HCT116 (cell line): ENCODE measurements at regions not wholly inside any gene's neighbourhood (a gene's known extent, or its start where the extent isn't known, plus 50 kb on each side); places are given as distances from the start of the nearest gene placed in this dataset.

Experiments used
- ATAC-seq: fragments of 200-7000 bp; cut with Tn5 transposase; 2 replicates; pipeline ENCODE4 v1.9.1; 2020; ENCODE audit warnings: mild to moderate bottlenecking, moderate library complexity
- BruUV-seq: library from RNA; stranded (reverse); fragments of 400-500 nt; replicated peaks from 2 replicates; lab custom pipeline; 2021; lab: Mats Ljungman, UMichigan
- CTCF ChIA-PET: fragments of 300-600 bp; sonication (Branson Sonifier 250); formaldehyde crosslinking; loops from one replicate; lab custom pipeline; 2021; ENCODE audit warnings: antibody characterized with exemption; lab: Charles Lee
- POLR2A ChIA-PET: fragments of 300-600, 350-600 bp; sonication (Branson Sonifier 250); formaldehyde crosslinking; loops from one replicate; lab custom pipeline; 2021; ENCODE audit warnings: antibody characterized with exemption; lab: Charles Lee
- RAD21 ChIA-PET, 2 experiments: fragments of 300-600 bp; sonication (Branson Sonifier 250); formaldehyde crosslinking; loops; one replicate each; lab custom pipeline; 2023; ENCODE audit warnings: low total read pairs in 2 of 2; ENCODE audit not compliant: uncharacterized antibody in 2 of 2, unreplicated experiment in 2 of 2, low non-redundant PET in 1 of 2; lab: Charles Lee
- DNase-seq: peaks from one replicate; pipeline ENCODE4 v3.0.0-alpha.2; 2010; ENCODE audit warnings: low read depth, low spot score
- H2AFZ ChIP-seq: fragments of 200-600 bp; shearing (Covaris generic), sonication (generic); 2 replicates; pipeline ENCODE4 v1.6.1; 2017; ENCODE audit warnings: low read depth, mixed run types, mixed read lengths, antibody characterized with exemption, low read length; ENCODE audit not compliant: poor library complexity, severe bottlenecking
- H3K27ac ChIP-seq: 2 replicates; pipeline ENCODE4 v1.5.1; 2012; ENCODE audit warnings: low read depth, low read length
- H3K27me3 ChIP-seq: fragments of 200-600 bp; sonication (generic); 2 replicates; pipeline ENCODE4 v1.6.1; 2016; ENCODE audit warnings: mixed run types, low read length, mixed read lengths; ENCODE audit not compliant: insufficient read depth
- H3K36me3 ChIP-seq, 2 experiments: fragments of 200-500 bp in 1 of 2; fragments of 200-600 bp in 1 of 2; sonication (Bioruptor generic) in 1 of 2; sonication (generic) in 1 of 2; 2 replicates each; pipeline versions ENCODE4 v1.5.1 to v1.6.1; 2014 to 2016; ENCODE audit warnings: low read length in 2 of 2, inconsistent platforms in 1 of 2, mixed read lengths in 1 of 2, mixed run types in 1 of 2; ENCODE audit not compliant: insufficient read depth in 2 of 2, control insufficient read depth in 1 of 2
- H3K4me1 ChIP-seq, 2 experiments: fragments of 200-600 bp in 1 of 2; sonication (generic) in 1 of 2; 2 replicates each; pipeline versions ENCODE4 v1.5.1 to v1.6.1; 2012 to 2017; ENCODE audit warnings: low read length in 2 of 2, inconsistent platforms in 1 of 2, mild to moderate bottlenecking in 1 of 2, mixed read lengths in 1 of 2, mixed run types in 1 of 2, moderate library complexity in 1 of 2; ENCODE audit not compliant: insufficient read depth in 2 of 2, control insufficient read depth in 1 of 2
- H3K4me2 ChIP-seq: fragments of 200-600 bp; sonication (generic); 2 replicates; pipeline ENCODE4 v1.6.1; 2017; ENCODE audit warnings: mixed run types, low read length, mixed read lengths
- H3K4me3 ChIP-seq, 2 experiments: fragments of 200-600 bp in 1 of 2; sonication (generic) in 1 of 2; replicated peaks in 1 of 2; 2 replicates each; pipeline ENCODE4 v1.5.1; 2011 to 2016; ENCODE audit warnings: low read length in 2 of 2, control low read depth in 1 of 2, low read depth in 1 of 2, mild to moderate bottlenecking in 1 of 2, mixed read lengths in 1 of 2, mixed run types in 1 of 2
- H3K79me2 ChIP-seq: fragments of 200-600 bp; sonication (generic); 2 replicates; pipeline ENCODE4 v1.6.1; 2017; ENCODE audit warnings: mild to moderate bottlenecking, mixed run types, low read length, moderate library complexity, mixed read lengths; ENCODE audit not compliant: insufficient read depth
- H3K9ac ChIP-seq: fragments of 200-600 bp; sonication (generic); 2 replicates; pipeline ENCODE4 v1.6.1; 2016; ENCODE audit warnings: low read length, mixed read lengths
- H3K9me2 ChIP-seq: fragments of 200-600 bp; sonication (generic), shearing (Covaris generic); 2 replicates; pipeline ENCODE4 v1.6.1; 2017; ENCODE audit warnings: mixed run types, mild to moderate bottlenecking, moderate library complexity; ENCODE audit not compliant: insufficient read depth
- H3K9me3 ChIP-seq, 2 experiments: fragments of 200-500 bp in 1 of 2; fragments of 200-600 bp in 1 of 2; sonication (Bioruptor generic) in 1 of 2; sonication (generic) in 1 of 2; 2 replicates each; pipeline ENCODE4 v1.6.1; 2014 to 2017; ENCODE audit warnings: low read length in 2 of 2, mixed read lengths in 2 of 2, inconsistent platforms in 1 of 2, low read depth in 1 of 2, mild to moderate bottlenecking in 1 of 2, mixed run types in 1 of 2, moderate library complexity in 1 of 2; ENCODE audit not compliant: control insufficient read depth in 1 of 2, insufficient read depth in 1 of 2
- H4K20me1 ChIP-seq: fragments of 200-600 bp; sonication (generic), shearing (Covaris generic); 2 replicates; pipeline ENCODE4 v1.6.1; 2017; ENCODE audit warnings: mixed run types, mild to moderate bottlenecking, moderate library complexity; ENCODE audit not compliant: insufficient read depth
- ATF3 ChIP-seq: IDR thresholded peaks from 2 replicates; pipeline ENCODE4 v1.6.1; 2012
- CBX3 ChIP-seq: IDR thresholded peaks from 2 replicates; pipeline ENCODE4 v1.6.1; 2012; ENCODE audit warnings: low read depth
- CEBPB ChIP-seq: IDR thresholded peaks from 2 replicates; pipeline ENCODE4 v1.6.1; 2012; ENCODE audit warnings: low read depth
- EGR1 ChIP-seq: IDR thresholded peaks from 2 replicates; pipeline ENCODE4 v1.6.1; 2012; ENCODE audit warnings: low read depth
- ELF1 ChIP-seq: IDR thresholded peaks from 2 replicates; pipeline ENCODE4 v1.6.1; 2012; ENCODE audit warnings: low read depth, borderline replicate concordance
- EZH2phosphoT487 ChIP-seq: fragments of 200-600 bp; IDR thresholded peaks from 2 replicates; pipeline ENCODE4 v1.6.1; 2018; ENCODE audit warnings: antibody characterized with exemption, borderline replicate concordance
- JUND ChIP-seq: IDR thresholded peaks from 2 replicates; pipeline ENCODE4 v1.6.1; 2012
- MAX ChIP-seq: IDR thresholded peaks from 2 replicates; pipeline ENCODE4 v1.6.1; 2012
- POLR2A ChIP-seq: IDR thresholded peaks from 2 replicates; pipeline ENCODE4 v1.7.0; 2011; ENCODE audit warnings: borderline replicate concordance; ENCODE audit not compliant: insufficient read depth, insufficient read length; ENCODE audit errors: extremely low read depth
- RAD21 ChIP-seq: IDR thresholded peaks from 2 replicates; pipeline ENCODE4 v1.6.1; 2012; ENCODE audit warnings: low read depth, mild to moderate bottlenecking
- REST ChIP-seq: IDR thresholded peaks from 2 replicates; pipeline ENCODE4 v1.6.1; 2012; ENCODE audit warnings: low read depth
- SIN3A ChIP-seq: IDR thresholded peaks from 2 replicates; pipeline ENCODE4 v1.6.1; 2012; ENCODE audit warnings: low read depth
- SP1 ChIP-seq: IDR thresholded peaks from 2 replicates; pipeline ENCODE4 v1.6.1; 2012; ENCODE audit warnings: low read depth
- SRF ChIP-seq: IDR thresholded peaks from 2 replicates; pipeline ENCODE4 v1.6.1; 2012; ENCODE audit warnings: low read depth
- TCF7L2 ChIP-seq: IDR thresholded peaks from 2 replicates; pipeline ENCODE4 v1.7.0; 2011; ENCODE audit warnings: borderline replicate concordance, inconsistent platforms; ENCODE audit not compliant: insufficient read depth, insufficient read length; ENCODE audit errors: extremely low read depth
- YY1 ChIP-seq: IDR thresholded peaks from 2 replicates; pipeline ENCODE4 v1.6.1; 2011; ENCODE audit warnings: low read length, low read depth, moderate library complexity, mild to moderate bottlenecking; ENCODE audit not compliant: insufficient replicate concordance; ENCODE audit errors: extremely low read depth
- ZBTB33 ChIP-seq: IDR thresholded peaks from 2 replicates; pipeline ENCODE4 v1.6.1; 2011; ENCODE audit warnings: mild to moderate bottlenecking, low read length, moderate library complexity; ENCODE audit not compliant: insufficient replicate concordance; ENCODE audit errors: extremely low read depth
- ZFX ChIP-seq: fragments of 450-650 bp; IDR thresholded peaks from 2 replicates; pipeline ENCODE4 v1.6.1; 2017
- ZNF274 ChIP-seq: fragments of 200-500 bp; sonication (Bioruptor generic); IDR thresholded peaks from 2 replicates; pipeline ENCODE4 v1.6.1; 2014; ENCODE audit warnings: mild to moderate bottlenecking, low read depth, low read length, inconsistent platforms
- intact Hi-C: fragments of 100-400 bp; cut with micrococcal nuclease; formaldehyde crosslinking; loops from 2 replicates; pipeline ENCODE4 v1.10.0; 2022

GRCh38 chr18:29311580-29311979 is 1134.7 kb upstream of the CDH2 start:
- H3K9me2 ChIP-seq = no peaks in the 10 kb centered on the region
- H3K27me3 ChIP-seq = no peaks in the 10 kb centered on the region
- no peak overlapping the region for H3K4me2 ChIP-seq
- H4K20me1 ChIP-seq = no peaks in the 10 kb centered on the region
- no peaks in the 10 kb centered on the region for H3K36me3 ChIP-seq
- no peak for ATAC-seq
- H3K79me2 ChIP-seq = no peaks in the 10 kb centered on the region
- TF ChIP-seq ZNF274 (no peak), EGR1 (no peak), YY1 (no peak), POLR2A (no peak), ATF3 (no peak), CBX3 (no peak), RAD21 (no peak), MAX (no peak), SRF (no peak), JUND (no peak), EZH2phosphoT487 (no peak), SIN3A (no peak), ZBTB33 (no peak), SP1 (no peak), REST (no peak), TCF7L2 (no peak), ELF1 (no peak), ZFX (no peak), CEBPB (no peak)
- TF ChIP-seq, all 23 proteins: peak for 0
- intact Hi-C loops = no loop called here
- CTCF ChIA-PET = no interaction called here
- BruUV-seq = no TSS peak
- Histone ChIP-seq H3K4me1 (no peaks in the 10 kb centered on the region), H3K9ac (no peak overlapping the region), H2AFZ (no peak overlapping the region), H3K9me3 (no peaks in the 10 kb centered on the region), H3K4me3 (no peak overlapping the region), H3K27ac (no peak overlapping the region)
- RAD21 ChIA-PET = no interaction called here
- POLR2A ChIA-PET = no interaction called here
- DNase-seq = no peak
